SK-N-SH (cell line): ENCODE measurements at regions not wholly inside any gene's neighbourhood (a gene's known extent, or its start where the extent isn't known, plus 50 kb on each side); places are given as distances from the start of the nearest gene placed in this dataset.

ENCODE experiments used
- CTCF ChIA-PET: fragments of 300-600, 350-600 bp; formaldehyde crosslinking; extraction: SDS; loops from one replicate; lab custom pipeline; 2021; lab: Yijun Ruan, JAX
- POLR2A ChIA-PET: fragments of 350-600 bp; sonication (Branson Sonifier 250); formaldehyde crosslinking; extraction: SDS; loops from one replicate; lab custom pipeline; 2020; ENCODE audit warnings: antibody characterized with exemption, inconsistent platforms; lab: Yijun Ruan, JAX
- DNase-seq: peaks from one replicate; pipeline ENCODE4 v3.0.0; 2012
- H2AFZ ChIP-seq: fragments of 200-600 bp; sonication (generic); 2 replicates; pipeline ENCODE4 v1.8.1; 2016; ENCODE audit warnings: antibody characterized with exemption, mild to moderate bottlenecking, low read depth
- H3F3A ChIP-seq: fragments of 200-600 bp; sonication (generic); replicated peaks from 2 replicates; pipeline ENCODE3; 2016; ENCODE audit warnings: antibody characterized with exemption, mild to moderate bottlenecking; ENCODE audit not compliant: insufficient read depth
- H3K27ac ChIP-seq, 2 experiments: fragments of 200-500 bp in 1 of 2; fragments of 200-600 bp in 1 of 2; sonication (Bioruptor generic) in 1 of 2; sonication (generic), shearing (Covaris generic) in 1 of 2; 2 replicates each; pipeline versions ENCODE4 v1.5.1 to v1.6.1; 2014 to 2016; ENCODE audit warnings: low read depth in 2 of 2, inconsistent platforms in 1 of 2, low read length in 1 of 2, mild to moderate bottlenecking in 1 of 2, mixed read lengths in 1 of 2
- H3K27me3 ChIP-seq: fragments of 200-600 bp; sonication (generic), shearing (Covaris generic); 2 replicates; pipeline ENCODE4 v1.6.1; 2016; ENCODE audit warnings: mixed run types; ENCODE audit not compliant: insufficient read depth
- H3K36me3 ChIP-seq, 2 experiments: fragments of 200-500 bp in 1 of 2; fragments of 200-600 bp in 1 of 2; sonication (Bioruptor generic) in 1 of 2; sonication (generic) in 1 of 2; replicated peaks in 1 of 2; 2 replicates each; pipeline versions ENCODE3 to v1.5.1; 2014 to 2016; ENCODE audit warnings: low read length in 1 of 2, mild to moderate bottlenecking in 1 of 2; ENCODE audit not compliant: insufficient read depth in 2 of 2, control insufficient read depth in 1 of 2
- H3K4me1 ChIP-seq, 2 experiments: fragments of 200-500 bp in 1 of 2; fragments of 200-600 bp in 1 of 2; sonication (Bioruptor generic) in 1 of 2; sonication (generic), shearing (Covaris generic) in 1 of 2; 2 replicates each; pipeline versions ENCODE4 v1.5.1 to v1.6.1; 2014 to 2016; ENCODE audit warnings: low read depth in 1 of 2, low read length in 1 of 2, mixed run types in 1 of 2; ENCODE audit not compliant: insufficient read depth in 2 of 2, control insufficient read depth in 1 of 2
- H3K4me2 ChIP-seq: fragments of 200-600 bp; sonication (generic), shearing (Covaris generic); 2 replicates; pipeline ENCODE4 v1.6.1; 2017; ENCODE audit warnings: mixed run types
- H3K4me3 ChIP-seq, 2 experiments: fragments of 200-500 bp in 1 of 2; fragments of 200-600 bp in 1 of 2; sonication (Bioruptor generic) in 1 of 2; sonication (generic), shearing (Covaris generic) in 1 of 2; 2 replicates each; pipeline versions ENCODE4 v1.5.1 to v1.8.1; 2014 to 2016; ENCODE audit warnings: low read depth in 2 of 2, inconsistent platforms in 1 of 2, low read length in 1 of 2, mild to moderate bottlenecking in 1 of 2, mixed read lengths in 1 of 2, moderate library complexity in 1 of 2
- H3K79me2 ChIP-seq: fragments of 200-600 bp; sonication (generic); 2 replicates; pipeline ENCODE4 v1.8.1; 2017; ENCODE audit warnings: mild to moderate bottlenecking; ENCODE audit not compliant: insufficient read depth
- H3K9ac ChIP-seq: fragments of 200-600 bp; sonication (generic); 2 replicates; pipeline ENCODE4 v1.6.1; 2017; ENCODE audit warnings: mixed run types
- H3K9me2 ChIP-seq: fragments of 200-600 bp; sonication (generic); 2 replicates; pipeline ENCODE4 v1.6.1; 2017; ENCODE audit warnings: mixed run types
- H3K9me3 ChIP-seq: fragments of 200-600 bp; sonication (generic); 2 replicates; pipeline ENCODE4 v1.6.1; 2017; ENCODE audit warnings: mixed run types, mild to moderate bottlenecking, moderate library complexity
- H4K20me1 ChIP-seq: fragments of 200-600 bp; sonication (generic); 2 replicates; pipeline ENCODE4 v1.6.1; 2017; ENCODE audit warnings: mild to moderate bottlenecking, mixed run types; ENCODE audit not compliant: insufficient read depth
- CHD2 ChIP-seq: fragments of 150-350 bp; IDR thresholded peaks from 2 replicates; pipeline ENCODE4 v1.6.1; 2018; ENCODE audit warnings: low read length; ENCODE audit not compliant: partially characterized antibody
- CTCF ChIP-seq: fragments of 200-600 bp; sonication (generic); IDR thresholded peaks from 2 replicates; pipeline ENCODE4 v1.6.1; 2017; ENCODE audit warnings: antibody characterized with exemption, mild to moderate bottlenecking, moderate library complexity
- EP300 ChIP-seq, 2 experiments: IDR thresholded peaks; 2 replicates each; pipeline versions ENCODE4 v1.4.0 to v1.6.1; 2012; ENCODE audit warnings: borderline replicate concordance in 1 of 2, low read depth in 1 of 2, low read length in 1 of 2
- FOXJ3 ChIP-seq: sonication (generic); formaldehyde crosslinking; IDR thresholded peaks from 2 replicates; pipeline ENCODE4 v1.5.1; 2020; ENCODE audit warnings: mild to moderate bottlenecking, missing genetic modification reagents
- GABPA ChIP-seq: IDR thresholded peaks from 2 replicates; pipeline ENCODE4 v1.4.0; 2012; ENCODE audit warnings: low read depth, mild to moderate bottlenecking
- GATA2 ChIP-seq: sonication (generic); formaldehyde crosslinking; IDR thresholded peaks from 2 replicates; pipeline ENCODE4 v1.5.0; 2020; ENCODE audit warnings: mild to moderate bottlenecking, missing genetic modification reagents
- JUND ChIP-seq: IDR thresholded peaks from 2 replicates; pipeline ENCODE4 v1.4.0; 2012
- NFIC ChIP-seq: IDR thresholded peaks from 2 replicates; pipeline ENCODE4 v1.4.0; 2012; ENCODE audit warnings: borderline replicate concordance
- NRF1 ChIP-seq: IDR thresholded peaks from 2 replicates; pipeline ENCODE4 v1.6.1; 2012; ENCODE audit warnings: low read depth, mild to moderate bottlenecking, low read length
- PBX3 ChIP-seq: IDR thresholded peaks from 2 replicates; pipeline ENCODE4; 2012
- POLR2AphosphoS5 ChIP-seq: IDR thresholded peaks from 2 replicates; pipeline ENCODE4 v1.6.1; 2012; ENCODE audit warnings: low read depth, low read length
- RAD21 ChIP-seq: IDR thresholded peaks from 2 replicates; pipeline ENCODE4 v1.6.1; 2012; ENCODE audit warnings: mild to moderate bottlenecking, low read length
- RCOR1 ChIP-seq: fragments of 150-350 bp; IDR thresholded peaks from 2 replicates; pipeline ENCODE4 v1.6.1; 2017; ENCODE audit warnings: antibody characterized with exemption, low read length
- RFX5 ChIP-seq: IDR thresholded peaks from 2 replicates; pipeline ENCODE4 v1.6.1; 2012; ENCODE audit warnings: mild to moderate bottlenecking, improper control_type of control experiment, low read length
- RXRA ChIP-seq: IDR thresholded peaks from 2 replicates; pipeline ENCODE4 v1.4.0; 2012; ENCODE audit warnings: low read depth, mild to moderate bottlenecking, borderline replicate concordance
- SMC3 ChIP-seq: IDR thresholded peaks from 2 replicates; pipeline ENCODE4 v1.6.1; 2012; ENCODE audit warnings: low read depth, low read length, improper control_type of control experiment
- TAF1 ChIP-seq: IDR thresholded peaks from 2 replicates; pipeline ENCODE4 v1.6.1; 2012; ENCODE audit warnings: low read depth, mild to moderate bottlenecking, low read length, moderate library complexity, borderline replicate concordance
- USF1 ChIP-seq: IDR thresholded peaks from 2 replicates; pipeline ENCODE4 v1.4.0; 2012; ENCODE audit warnings: low read depth, borderline replicate concordance
- USF2 ChIP-seq: fragments of 150-350 bp; IDR thresholded peaks from 2 replicates; pipeline ENCODE4 v1.6.1; 2017; ENCODE audit warnings: antibody characterized with exemption, low read length, low read depth, borderline replicate concordance
- WGBS: methylation state at CpG from one replicate; pipeline ENCODE4 v1.1.6; 2017; ENCODE audit warnings: low lambda C conversion rate; 5-methylcytosine and 5-hydroxymethylcytosine counted together

DNA sequence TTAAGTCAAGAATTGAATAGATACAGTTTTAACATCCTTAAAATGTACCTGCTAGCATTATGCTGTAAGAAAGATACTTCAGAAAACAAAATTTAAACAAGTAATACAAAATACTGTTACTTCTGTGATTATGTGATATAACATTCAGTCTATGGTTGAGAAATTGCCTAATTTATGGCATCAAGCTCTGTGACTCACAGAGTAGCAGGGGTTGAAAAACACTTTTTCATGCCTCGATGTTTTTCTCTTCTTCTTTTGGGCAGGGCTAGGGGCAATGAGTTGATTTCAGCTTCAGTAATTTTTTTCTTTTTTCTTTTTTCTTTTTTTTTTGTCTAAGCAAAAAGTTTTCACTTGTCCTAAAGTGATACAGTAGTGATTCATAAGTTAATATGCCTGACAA is 209.2 kb downstream of the MBL2 start:
- H3K79me2 ChIP-seq = no peaks in the 10 kb centered on the region
- CTCF ChIA-PET = no interaction called here
- H3F3A ChIP-seq = peaks cover 9% of the 10 kb centered on the region
- TF ChIP-seq JUND (no peak), EP300 (IDR thresholded peaks at IDR 0.05; ENCODE audit: borderline replicate concordance in 1 of 2, low read depth in 1 of 2, low read length in 1 of 2) (no peak), FOXJ3 (CRISPR knock-in tag) (no peak), RFX5 (no peak), NRF1 (no peak), USF2 (no peak), RXRA (no peak), GATA2 (CRISPR knock-in tag) (no peak), PBX3 (no peak), POLR2AphosphoS5 (no peak), GABPA (no peak)
- 66% methylated on average over 1 of the region's 1 CpG for whole genome bisulfite sequencing
- H3K9me2 ChIP-seq = no peaks in the 10 kb centered on the region
- DNase-seq = no peak
- peaks cover 0 to 10% of the 10 kb centered on the region in 2 experiments; a peak in 1 of 4 replicates for H3K4me1 ChIP-seq
- peak overlapping the region in 1 of 2 experiments; percentile 50; a peak in 1 of 4 replicates for H3K27ac ChIP-seq
- POLR2A ChIA-PET = no interaction called here
- no peak overlapping the region for H3K4me3 ChIP-seq
- no peaks in the 10 kb centered on the region for H3K27me3 ChIP-seq
- H3K36me3 ChIP-seq = no peaks in the 10 kb centered on the region
- H4K20me1 ChIP-seq = no peaks in the 10 kb centered on the region
- no peak overlapping the region for H3K4me2 ChIP-seq
- H3K9me3 ChIP-seq = no peaks in the 10 kb centered on the region
- no peak overlapping the region for H2AFZ ChIP-seq
- H3K9ac ChIP-seq = no peak overlapping the region

DNA sequence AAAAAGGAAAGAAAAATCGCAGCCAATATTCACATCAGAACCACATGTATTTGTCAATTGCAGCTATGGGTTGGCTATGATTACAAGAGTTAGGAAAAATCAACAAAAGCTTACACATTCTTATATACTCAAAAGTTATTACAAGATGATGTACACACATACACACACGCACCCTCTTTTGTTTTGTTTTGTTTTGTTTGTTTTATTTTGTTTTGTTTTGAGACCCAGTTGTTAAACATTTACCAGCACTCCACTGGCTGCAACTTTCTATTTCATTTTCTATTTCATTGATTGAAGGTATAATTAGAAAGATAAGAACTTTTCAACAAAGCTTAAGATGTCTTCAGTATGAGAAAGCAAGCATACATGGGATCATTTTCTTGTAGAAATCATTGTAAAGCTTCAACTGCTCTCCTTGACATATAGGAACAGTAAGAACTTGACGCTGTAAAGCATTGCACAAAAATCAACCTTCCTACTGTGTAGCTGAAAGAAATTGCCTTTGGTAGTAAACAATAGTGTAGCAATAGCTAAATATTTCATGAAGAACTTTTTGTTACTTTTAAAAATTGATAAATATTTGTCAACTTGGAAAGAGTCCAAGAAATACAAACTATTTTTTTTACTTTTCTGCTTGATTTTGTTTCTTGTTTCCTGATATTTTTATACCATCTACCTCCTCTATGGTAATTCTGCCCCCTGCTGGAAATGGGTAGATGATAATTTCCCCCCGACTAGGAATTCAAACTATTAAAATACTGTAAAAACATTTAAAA is 205.9 kb downstream of the MBL2 start:
- no peaks in the 10 kb centered on the region for H4K20me1 ChIP-seq
- peak overlapping the region in 1 of 2 experiments; percentile 1; a peak in 1 of 4 replicates for H3K27ac ChIP-seq
- no peak for TF ChIP-seq USF1
- no peak for TF ChIP-seq GABPA
- TF ChIP-seq NFIC = peak; percentile 45; the same call in 1 of the 2 replicates
- no peak for TF ChIP-seq CHD2
- TF ChIP-seq RCOR1 = no peak
- no peak for TF ChIP-seq TAF1
- peak; percentile 54 for TF ChIP-seq SMC3
- peak; percentile 63 for TF ChIP-seq RAD21
- peak; percentile 69 for TF ChIP-seq CTCF
- TF ChIP-seq, all 33 proteins: peak for 4
- WGBS = 63% methylated on average over 4 of the region's 4 CpGs
- CTCF ChIA-PET = interaction anchor here (0.6 to 3.5 kb wide), 17 partner anchors 10 to 1597 kb away, joined by 3 to 15 read pairs (median 4); partner anchors contain the start of gene DKK1
- Histone ChIP-seq H3K79me2 (no peaks in the 10 kb centered on the region), H3K9me2 (no peaks in the 10 kb centered on the region), H3K9me3 (no peaks in the 10 kb centered on the region), H2AFZ (0 out of 2 replicates have a peak overlapping the region, but pooled peaks have one; percentile 27), H3K36me3 (no peaks in the 10 kb centered on the region), H3K9ac (no peak overlapping the region), H3K4me3 (no peak overlapping the region; a peak in 1 of 4 replicates), H3F3A (peaks cover 15% of the 10 kb centered on the region), H3K27me3 (no peaks in the 10 kb centered on the region), H3K4me1 (peaks cover 0 to 10% of the 10 kb centered on the region in 2 experiments; a peak in 1 of 4 replicates), H3K4me2 (no peak overlapping the region)
- POLR2A ChIA-PET = interaction anchor here (0.6 kb wide), 1 partner anchor 23 kb away, joined by 3 read pairs; no protein-coding TSS in a partner anchor
- DNase-seq = peak; percentile 2
